Epithelial cell of prostate (primary cell): ENCODE measurements at regions not wholly inside any gene's neighbourhood (a gene's known extent, or its start where the extent isn't known, plus 50 kb on each side); places are given as distances from the start of the nearest gene placed in this dataset.

Source experiments
- DNase-seq: peaks from one replicate; pipeline ENCODE4 v3.0.0-alpha.2; 2011; ENCODE audit warnings: low read depth, low spot score
- H3K27ac ChIP-seq: fragments of 450-650 bp; 2 replicates; pipeline ENCODE4 v1.5.1; 2017; ENCODE audit warnings: mild to moderate bottlenecking

DNA sequence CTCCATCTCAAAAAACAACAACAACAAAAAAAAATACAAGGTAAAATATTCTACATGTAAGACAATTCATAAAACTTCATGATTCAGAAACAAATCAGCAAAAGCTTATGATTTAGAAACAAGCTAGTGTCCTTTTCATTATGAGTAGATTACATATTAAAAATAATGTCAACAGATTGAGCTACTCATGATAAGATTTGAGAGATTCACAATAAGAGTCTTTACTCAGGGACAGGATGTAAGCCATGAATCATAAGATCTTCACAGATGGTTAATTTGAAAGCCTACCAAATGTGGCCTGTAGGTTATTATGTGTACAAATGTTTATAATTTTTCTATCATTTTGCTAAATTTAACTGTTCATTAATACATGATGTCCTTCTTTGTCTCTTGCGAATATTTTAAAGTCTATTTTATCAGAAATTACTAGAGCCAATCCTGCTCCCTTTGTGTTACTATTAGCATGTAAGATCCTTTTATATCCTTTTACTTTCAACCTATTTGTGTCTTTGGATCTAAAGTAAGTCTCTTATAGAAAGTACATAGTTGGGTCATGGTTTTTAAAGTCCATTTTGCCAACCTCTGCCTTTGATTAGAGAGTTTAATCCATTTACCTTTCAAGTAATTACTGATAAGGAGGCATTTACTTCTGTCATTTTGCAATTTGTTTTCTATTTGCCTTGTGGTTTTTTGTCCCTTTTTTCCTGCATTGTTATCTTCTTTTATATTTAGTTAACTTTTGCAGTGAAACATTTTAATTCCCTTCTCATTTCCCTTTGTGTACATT is 68.3 kb upstream of the RXFP2 start:
- DNase-seq: no peak
- H3K27ac ChIP-seq: no peak overlapping the region

DNA sequence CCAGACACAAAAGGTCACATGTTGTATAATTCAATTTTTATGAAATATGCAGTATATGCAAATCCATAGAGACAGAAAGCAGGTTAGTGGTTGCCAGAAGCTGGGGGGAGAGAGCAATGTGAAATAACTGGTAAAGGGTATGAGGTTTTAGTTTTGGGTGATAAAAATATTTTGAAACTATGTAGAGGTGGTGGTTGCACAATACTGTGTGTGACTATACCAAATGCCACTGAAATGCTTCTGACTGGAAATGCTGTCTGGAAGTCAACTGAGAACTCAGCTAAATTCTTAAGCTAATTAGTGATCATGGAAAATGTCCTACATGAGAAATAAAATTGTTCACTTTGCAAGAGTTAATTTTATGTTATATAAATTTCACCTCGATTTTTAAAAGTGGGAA is 65.3 kb upstream of the RXFP2 start:
- DNase-seq: no peak
- H3K27ac ChIP-seq: no peak overlapping the region

DNA sequence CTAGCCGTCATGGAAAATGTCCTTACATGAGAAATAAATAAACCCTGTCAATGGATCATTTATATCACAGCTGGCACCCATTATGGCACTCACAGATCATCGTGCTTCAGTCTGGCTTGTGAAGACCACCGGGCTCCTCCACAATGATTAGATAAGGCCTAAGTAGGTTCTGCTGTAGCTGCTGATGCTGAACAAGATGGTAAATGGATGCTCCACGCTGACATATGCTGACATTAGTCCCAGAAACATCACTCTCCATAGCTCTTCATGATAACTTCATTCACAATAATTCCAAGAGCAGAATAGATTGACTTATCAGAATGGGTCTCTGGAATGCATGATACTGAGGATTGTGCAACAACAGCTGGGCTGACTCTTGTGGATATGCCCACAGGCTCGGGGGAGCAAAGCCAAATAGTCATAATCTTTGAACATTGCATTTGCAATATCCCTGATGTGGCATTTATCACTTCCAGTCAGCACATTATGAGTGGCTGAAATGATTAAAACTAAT is 63.8 kb upstream of the RXFP2 start:
- no peak overlapping the region for H3K27ac ChIP-seq
- DNase-seq: no peak

DNA sequence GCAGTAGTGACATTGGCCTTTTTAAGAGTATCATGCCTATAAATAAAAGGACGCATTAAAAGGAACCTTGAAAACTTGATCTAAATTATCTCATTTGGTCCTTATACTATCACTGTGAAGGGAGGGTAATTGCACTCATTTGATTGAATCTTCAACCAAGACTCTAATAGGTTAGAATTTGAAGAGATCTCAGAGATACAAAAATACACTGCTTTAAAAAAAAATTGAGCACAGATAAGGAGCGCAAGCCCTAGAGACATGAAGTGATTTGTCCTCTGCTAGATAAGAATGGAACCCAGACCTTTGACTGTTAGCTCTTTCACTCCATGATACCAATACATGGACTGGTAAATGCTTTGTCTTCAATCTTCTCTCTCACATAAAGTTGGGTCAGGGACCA is 58.2 kb upstream of the RXFP2 start:
- DNase-seq: no peak
- H3K27ac ChIP-seq: no peak overlapping the region

DNA sequence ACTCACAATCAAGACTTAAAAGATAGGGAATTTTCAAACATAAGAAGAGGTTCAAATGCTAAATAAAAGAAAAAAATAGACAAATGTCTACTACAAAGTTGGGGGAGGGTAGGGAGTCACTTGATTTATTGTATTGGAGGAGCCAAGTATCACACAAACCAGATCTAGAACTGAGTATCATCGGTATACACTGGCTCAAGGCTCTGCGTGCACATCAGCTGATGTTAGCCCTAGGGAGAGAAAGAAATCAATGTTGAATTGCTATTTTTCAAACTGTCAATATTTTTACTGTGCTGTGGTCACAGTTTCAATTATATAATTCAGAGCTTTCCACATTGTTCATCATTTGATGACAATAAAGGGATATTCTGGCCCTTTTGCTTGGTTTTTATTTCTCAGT is 54.9 kb upstream of the RXFP2 start:
- no peak for DNase-seq
- no peak overlapping the region for H3K27ac ChIP-seq

DNA sequence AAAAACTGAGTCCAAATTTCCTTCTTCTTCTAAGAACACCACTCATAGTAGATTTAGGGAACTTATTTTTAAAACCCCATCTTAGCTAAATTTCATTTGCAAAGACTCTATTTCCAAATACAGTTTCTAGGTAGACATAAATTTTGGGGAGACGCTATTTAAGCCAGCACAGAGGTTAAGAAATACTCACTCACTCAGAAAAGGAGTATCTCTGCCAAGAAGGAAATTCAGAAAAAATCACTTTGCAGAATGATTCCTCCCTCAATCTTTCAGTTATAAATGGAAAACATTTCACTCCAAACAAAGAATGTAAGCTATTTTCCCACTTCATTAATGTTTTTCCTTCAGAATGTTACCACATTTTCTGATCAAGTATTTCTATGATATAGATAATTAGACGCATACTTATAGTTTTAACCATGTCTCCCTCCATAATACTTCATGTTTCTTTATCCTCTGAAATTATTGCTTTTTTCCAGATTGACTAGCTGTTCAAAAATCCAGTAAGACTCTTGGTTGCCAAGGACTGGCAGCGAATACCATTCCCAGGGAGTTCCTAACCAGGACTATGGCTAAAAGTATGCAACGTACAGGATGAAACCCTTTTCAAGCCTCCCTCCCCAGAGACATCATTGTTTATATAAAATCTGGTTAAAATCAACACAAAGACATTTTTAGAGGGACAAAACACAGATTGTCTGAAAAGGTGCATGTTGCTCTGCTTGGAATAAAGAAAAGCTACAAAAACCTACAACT is 52.5 kb upstream of the RXFP2 start:
- no peak overlapping the region for H3K27ac ChIP-seq
- DNase-seq: no peak
